OCI-LY7 (cell line): ENCODE measurements at regions not wholly inside any gene's neighbourhood (a gene's known extent, or its start where the extent isn't known, plus 50 kb on each side); places are given as distances from the start of the nearest gene placed in this dataset.

Experiments used
- BruUV-seq: library from RNA; stranded (reverse); fragments of 400-500 nt; replicated peaks from 2 replicates; lab custom pipeline; 2021; lab: Mats Ljungman, UMichigan
- CTCF ChIA-PET: fragments of 300-600 bp; sonication (Branson Sonifier 250); formaldehyde crosslinking; loops from one replicate; lab custom pipeline; 2022; ENCODE audit warnings: antibody characterized with exemption; ENCODE audit not compliant: unreplicated experiment; lab: Charles Lee
- POLR2A ChIA-PET: fragments of 300-600 bp; sonication (Branson Sonifier 250); formaldehyde crosslinking; loops from one replicate; lab custom pipeline; 2022; ENCODE audit warnings: antibody characterized with exemption; lab: Charles Lee
- DNase-seq: peaks from one replicate; pipeline ENCODE4 v3.0.0-alpha.2; 2015; ENCODE audit warnings: low spot score
- H2AFZ ChIP-seq: fragments of 200-600 bp; sonication (generic), shearing (Covaris generic); 2 replicates; pipeline ENCODE4 v1.6.1; 2014; ENCODE audit warnings: mild to moderate bottlenecking, antibody characterized with exemption, low read length, moderate library complexity
- H3K27ac ChIP-seq: fragments of 200-600 bp; sonication (generic); 2 replicates; pipeline ENCODE4 v1.5.1; 2014; ENCODE audit warnings: mixed run types, low read depth, mild to moderate bottlenecking, moderate library complexity, low read length, inconsistent platforms; ENCODE audit not compliant: poor library complexity, severe bottlenecking
- H3K36me3 ChIP-seq: fragments of 200-600 bp; sonication (generic); 2 replicates; pipeline ENCODE4 v1.6.1; 2014; ENCODE audit warnings: mild to moderate bottlenecking, antibody characterized with exemption, low read length, moderate library complexity, mixed read lengths; ENCODE audit not compliant: insufficient read depth
- H3K4me1 ChIP-seq: fragments of 200-600 bp; sonication (generic); 2 replicates; pipeline ENCODE4 v1.5.1; 2014; ENCODE audit warnings: mild to moderate bottlenecking, low read length; ENCODE audit not compliant: insufficient read depth, poor library complexity, severe bottlenecking
- H3K4me2 ChIP-seq: fragments of 200-600 bp; sonication (generic); 2 replicates; pipeline ENCODE4 v1.6.1; 2014; ENCODE audit warnings: mild to moderate bottlenecking, low read length
- H3K4me3 ChIP-seq: fragments of 200-600 bp; sonication (generic); 2 replicates; pipeline ENCODE4 v1.5.1; 2014; ENCODE audit warnings: mild to moderate bottlenecking, low read depth, low read length; ENCODE audit not compliant: poor library complexity, severe bottlenecking
- H3K79me2 ChIP-seq: fragments of 200-600 bp; sonication (generic); 2 replicates; pipeline ENCODE4 v1.6.1; 2016; ENCODE audit warnings: low read depth, mild to moderate bottlenecking, low read length, moderate library complexity, mixed read lengths; ENCODE audit not compliant: insufficient read depth
- H3K9me2 ChIP-seq: fragments of 200-600 bp; sonication (generic); 2 replicates; pipeline ENCODE4 v1.6.1; 2016; ENCODE audit warnings: mild to moderate bottlenecking, low read length, mixed read lengths; ENCODE audit not compliant: insufficient read depth
- H3K9me3 ChIP-seq: fragments of 200-600 bp; sonication (generic); 2 replicates; pipeline ENCODE4 v1.6.1; 2014; ENCODE audit warnings: mild to moderate bottlenecking, mixed run types, low read length, mixed read lengths
- H4K20me1 ChIP-seq: fragments of 200-600 bp; sonication (generic); 2 replicates; pipeline ENCODE4 v1.6.1; 2014; ENCODE audit warnings: mild to moderate bottlenecking, antibody characterized with exemption, low read length, moderate library complexity, mixed read lengths; ENCODE audit not compliant: insufficient read depth
- CTCF ChIP-seq: fragments of 200-600 bp; sonication (generic); conservative IDR thresholded peaks from 2 replicates; pipeline ENCODE4 v1.5.1; 2014; ENCODE audit warnings: mild to moderate bottlenecking, antibody characterized with exemption, low read length, moderate library complexity, mixed read lengths
- EZH2phosphoT487 ChIP-seq: fragments of 200-600 bp; sonication (generic); IDR thresholded peaks from 2 replicates; pipeline ENCODE4 v1.6.1; 2018; ENCODE audit warnings: low read depth, borderline replicate concordance, mild to moderate bottlenecking, mixed run types, antibody characterized with exemption, low read length, moderate library complexity, mixed read lengths
- intact Hi-C: fragments of 100-400 bp; cut with micrococcal nuclease; formaldehyde crosslinking; loops from one replicate; pipeline ENCODE4 v1.10.0; 2022; ENCODE audit not compliant: unreplicated experiment

DNA sequence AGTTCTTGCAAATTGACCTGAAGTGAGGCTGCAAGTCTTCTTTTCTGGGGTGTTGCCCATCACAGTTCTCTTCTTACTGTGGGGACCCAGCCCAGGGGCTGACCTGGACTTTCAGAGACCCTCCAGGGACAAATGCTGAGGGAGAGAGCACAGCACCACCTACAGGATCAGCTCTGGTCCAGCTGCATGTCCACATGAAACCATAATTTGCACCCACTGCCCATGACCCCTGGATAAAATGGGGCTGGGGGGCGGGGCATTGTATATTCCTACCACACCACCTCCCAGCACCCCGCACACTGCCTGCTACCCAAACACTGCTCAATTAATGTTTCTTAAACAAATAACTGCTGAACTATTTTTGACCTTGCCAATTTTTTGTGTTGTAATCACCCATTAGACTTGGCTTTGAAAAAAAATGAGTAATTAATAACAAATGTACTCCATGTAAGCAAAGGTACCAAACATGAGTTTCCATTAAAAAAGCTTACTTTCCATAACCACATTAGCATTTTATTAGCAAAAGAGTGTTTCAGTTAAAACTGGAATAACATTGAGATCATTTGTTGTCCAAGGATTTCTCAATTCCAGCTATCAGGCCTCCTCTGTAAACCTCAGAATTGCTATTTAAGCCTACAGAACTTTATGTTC lies 168.0 kb upstream of the RAB4A start:
- intact Hi-C loops: no loop called here
- no TSS peak for BruUV-seq
- no peaks in the 10 kb centered on the region for H3K9me3 ChIP-seq
- peaks cover 10% of the 10 kb centered on the region for H3K4me1 ChIP-seq
- H3K4me2 ChIP-seq: no peak overlapping the region
- H3K9me2 ChIP-seq: no peaks in the 10 kb centered on the region
- POLR2A ChIA-PET: no interaction called here
- no peaks in the 10 kb centered on the region for H3K79me2 ChIP-seq
- H3K4me3 ChIP-seq: no peak overlapping the region
- no peak overlapping the region for H3K27ac ChIP-seq
- H4K20me1 ChIP-seq: no peaks in the 10 kb centered on the region
- H3K36me3 ChIP-seq: no peaks in the 10 kb centered on the region
- no peak for TF ChIP-seq CTCF
- TF ChIP-seq EZH2phosphoT487: no peak
- H2AFZ ChIP-seq: no peak overlapping the region
- CTCF ChIA-PET: no interaction called here
- DNase-seq: no peak

- no peak for TF ChIP-seq CTCF
- TF ChIP-seq EZH2phosphoT487: no peak
- Histone ChIP-seq H3K9me3 (no peaks in the 10 kb centered on the region), H3K4me3 (no peak overlapping the region), H2AFZ (no peak overlapping the region), H3K27ac (no peak overlapping the region), H3K9me2 (no peaks in the 10 kb centered on the region), H3K79me2 (no peaks in the 10 kb centered on the region), H4K20me1 (no peaks in the 10 kb centered on the region), H3K4me1 (peaks cover 26% of the 10 kb centered on the region), H3K36me3 (no peaks in the 10 kb centered on the region), H3K4me2 (no peak overlapping the region)
- BruUV-seq: no TSS peak
- intact Hi-C loops: no loop called here
- DNase-seq: no peak
- ChIA-PET CTCF (no interaction called here), POLR2A (interaction anchor here (1.0 kb wide), 1 partner anchor 11 kb away, joined by 4 read pairs; no protein-coding TSS in a partner anchor)
Observed at GRCh38 chr1:229104654-229105053, 166.3 kb upstream of the RAB4A start.

DNA sequence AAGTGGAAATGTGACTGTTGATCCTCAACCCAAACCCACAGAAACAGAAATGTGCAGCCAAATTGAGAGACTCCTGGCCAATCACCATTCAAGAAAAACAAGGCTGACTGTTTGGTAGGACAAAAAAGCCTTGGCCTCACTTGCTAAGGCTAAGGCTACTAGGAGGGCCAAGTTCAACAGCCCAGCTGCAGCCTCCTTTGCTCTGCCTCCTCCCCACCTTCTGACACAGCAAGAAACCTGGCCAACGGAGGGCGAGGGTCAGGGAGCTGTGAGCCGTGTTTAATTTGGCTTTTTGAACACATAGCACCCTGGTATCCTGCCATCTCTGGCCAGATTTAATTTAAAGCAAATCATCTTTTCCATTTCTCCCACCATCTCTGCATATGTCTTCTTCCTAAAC lies 165.8 kb upstream of the RAB4A start:
- no peak overlapping the region for H3K4me3 ChIP-seq
- TF ChIP-seq CTCF: no peak
- TF ChIP-seq EZH2phosphoT487: no peak
- intact Hi-C loops: no loop called here
- CTCF ChIA-PET: no interaction called here
- H3K27ac ChIP-seq: no peak overlapping the region
- POLR2A ChIA-PET: interaction anchor here (1.0 kb wide), 1 partner anchor 11 kb away, joined by 4 read pairs; no protein-coding TSS in a partner anchor
- H3K9me2 ChIP-seq: no peaks in the 10 kb centered on the region
- no peak overlapping the region for H3K4me2 ChIP-seq
- no peak overlapping the region for H2AFZ ChIP-seq
- no TSS peak for BruUV-seq
- no peaks in the 10 kb centered on the region for H3K9me3 ChIP-seq
- H4K20me1 ChIP-seq: no peaks in the 10 kb centered on the region
- no peaks in the 10 kb centered on the region for H3K36me3 ChIP-seq
- no peaks in the 10 kb centered on the region for H3K79me2 ChIP-seq
- DNase-seq: no peak
- H3K4me1 ChIP-seq: peaks cover 31% of the 10 kb centered on the region
